MCF 10A (cell line): ENCODE measurements at regions not wholly inside any gene's neighbourhood (a gene's known extent, or its start where the extent isn't known, plus 50 kb on each side); places are given as distances from the start of the nearest gene placed in this dataset.

ENCODE experiments used
- BruUV-seq: library from RNA; stranded (reverse); fragments of 400-500 nt; replicated peaks from 2 replicates; lab custom pipeline; 2021; lab: Mats Ljungman, UMichigan
- CTCF ChIA-PET: fragments of 300-600 bp; sonication (Branson Sonifier 250); formaldehyde crosslinking; extraction: SDS; loops from one replicate; lab custom pipeline; 2021; ENCODE audit warnings: antibody characterized with exemption, inconsistent platforms; lab: Yijun Ruan, JAX
- POLR2A ChIA-PET: fragments of 300-600, 350-650 bp; sonication (Branson Sonifier 250); formaldehyde crosslinking; extraction: SDS; loops from one replicate; lab custom pipeline; 2020; ENCODE audit warnings: antibody characterized with exemption, inconsistent platforms; lab: Yijun Ruan, JAX
- DNase-seq: peaks from one replicate; pipeline ENCODE4 v3.0.0-alpha.2; 2018; ENCODE audit not compliant: unreplicated experiment
- H3K27ac Mint-ChIP-seq: one replicate; pipeline ENCODE4 v1.8.0; 2022; ENCODE audit warnings: mild to moderate bottlenecking, low read depth, mixed read lengths; ENCODE audit not compliant: unreplicated experiment
- H3K27me3 Mint-ChIP-seq: one replicate; pipeline ENCODE4 v1.8.0; 2022; ENCODE audit warnings: mixed read lengths; ENCODE audit not compliant: insufficient read depth, unreplicated experiment
- H3K36me3 Mint-ChIP-seq: one replicate; pipeline ENCODE4 v1.8.0; 2022; ENCODE audit warnings: mild to moderate bottlenecking, moderate library complexity, mixed read lengths; ENCODE audit not compliant: insufficient read depth, unreplicated experiment
- H3K4me1 Mint-ChIP-seq: one replicate; pipeline ENCODE4 v1.8.0; 2022; ENCODE audit warnings: mixed read lengths; ENCODE audit not compliant: insufficient read depth, unreplicated experiment
- H3K4me3 Mint-ChIP-seq: one replicate; pipeline ENCODE4 v1.8.0; 2022; ENCODE audit warnings: mild to moderate bottlenecking, moderate library complexity, mixed read lengths; ENCODE audit not compliant: unreplicated experiment
- H3K9me3 Mint-ChIP-seq: one replicate; pipeline ENCODE4 v1.8.0; 2022; ENCODE audit warnings: mixed read lengths; ENCODE audit not compliant: unreplicated experiment
- CTCF ChIP-seq: fragments of 200-600 bp; IDR thresholded peaks from one replicate; pipeline ENCODE4 v1.8.0; 2022; ENCODE audit warnings: antibody characterized with exemption, mild to moderate bottlenecking; ENCODE audit not compliant: unreplicated experiment
- intact Hi-C: fragments of 100-400 bp; cut with micrococcal nuclease; formaldehyde crosslinking; loops from 2 replicates; pipeline ENCODE4 v1.14.1; 2022

DNA sequence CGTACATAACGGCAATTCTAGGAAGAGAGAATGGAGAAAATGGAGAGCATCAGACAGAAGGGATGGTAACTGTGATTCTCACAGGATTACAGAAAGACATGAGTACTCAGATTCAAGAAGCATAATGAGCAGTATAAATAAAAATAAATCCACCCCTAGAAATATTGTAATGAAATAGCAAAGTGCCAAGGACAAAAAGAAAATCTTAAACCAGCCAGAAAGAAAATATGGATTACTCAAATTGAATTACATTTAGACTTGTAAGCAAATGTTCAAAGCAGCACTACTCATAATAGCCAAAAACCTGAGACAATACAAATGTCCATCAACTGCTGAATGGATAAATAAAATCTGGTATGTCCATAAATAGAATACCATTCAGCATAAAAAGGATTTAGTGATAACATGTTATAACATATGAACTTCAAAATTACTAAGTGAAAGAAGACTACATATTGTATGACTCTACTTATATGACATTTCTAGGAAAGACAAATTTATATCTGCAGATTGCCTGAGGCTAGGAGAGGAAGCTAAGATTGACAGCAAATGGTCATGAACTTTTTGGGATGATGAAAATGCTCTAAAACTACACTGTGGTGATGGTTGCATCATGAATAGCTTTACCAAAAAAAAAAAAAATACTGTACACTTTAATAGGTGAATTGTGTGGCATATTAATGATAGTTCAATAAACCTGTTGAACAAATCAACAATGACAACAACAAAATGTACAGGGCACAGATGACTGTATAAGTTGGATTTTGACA lies 63.4 kb upstream of the SPTBN1 start:
- Mint-ChIP-seq H3K9me3 (no peaks in the 10 kb centered on the region), H3K27ac (no peak overlapping the region), H3K4me1 (peaks cover 6% of the 10 kb centered on the region), H3K36me3 (no peaks in the 10 kb centered on the region), H3K27me3 (no peaks in the 10 kb centered on the region), H3K4me3 (no peak overlapping the region)
- ChIA-PET POLR2A (no interaction called here), CTCF (interaction anchor here (0.6 kb wide), 1 partner anchor 205 kb away, joined by 3 read pairs; no protein-coding TSS in a partner anchor)
- TF ChIP-seq CTCF = no peak
- no peak for DNase-seq
- intact Hi-C loops = no loop called here
- BruUV-seq = no TSS peak

DNA sequence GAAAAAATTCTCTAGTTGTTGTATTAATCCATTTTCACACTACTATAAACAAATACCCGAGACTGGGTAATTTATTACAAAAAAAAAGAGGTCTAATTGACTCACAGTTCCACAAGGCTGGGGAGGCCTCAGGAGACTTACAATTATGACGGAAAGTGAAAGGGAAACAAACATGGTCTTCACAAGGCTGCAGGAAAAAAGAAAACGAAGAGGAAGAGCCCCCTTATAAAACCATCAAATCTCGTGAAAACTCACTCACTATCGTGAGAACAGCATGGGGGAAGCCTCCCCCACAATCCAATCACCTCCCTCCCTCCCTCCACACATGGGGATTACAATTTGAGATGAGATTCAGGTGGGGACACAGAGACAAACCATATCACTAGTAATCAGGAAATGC lies 61.7 kb upstream of the SPTBN1 start:
- Mint-ChIP-seq H3K9me3 (no peaks in the 10 kb centered on the region), H3K4me3 (no peak overlapping the region), H3K4me1 (peaks cover 6% of the 10 kb centered on the region), H3K27ac (no peak overlapping the region), H3K36me3 (no peaks in the 10 kb centered on the region), H3K27me3 (no peaks in the 10 kb centered on the region)
- ChIA-PET CTCF (no interaction called here), POLR2A (no interaction called here)
- no peak for DNase-seq
- intact Hi-C loops = no loop called here
- no peak for TF ChIP-seq CTCF
- BruUV-seq = no TSS peak

- BruUV-seq = no TSS peak
- ChIA-PET CTCF (interaction anchor here (0.6 kb wide), 1 partner anchor 29 kb away, joined by 4 read pairs; no protein-coding TSS in a partner anchor), POLR2A (no interaction called here)
- Mint-ChIP-seq H3K27me3 (no peaks in the 10 kb centered on the region), H3K36me3 (no peaks in the 10 kb centered on the region), H3K4me1 (peaks cover 6% of the 10 kb centered on the region), H3K27ac (no peak overlapping the region), H3K9me3 (no peaks in the 10 kb centered on the region), H3K4me3 (no peak overlapping the region)
- TF ChIP-seq CTCF = no peak
- DNase-seq = peak; percentile 27
- intact Hi-C loops = no loop called here
These were observed 60.0 kb upstream of the SPTBN1 start for GRCh38 chr2:54396107-54396506.

- BruUV-seq = no TSS peak
- no peak for TF ChIP-seq CTCF
- intact Hi-C loops = no loop called here
- Mint-ChIP-seq H3K27me3 (no peaks in the 10 kb centered on the region), H3K4me1 (peaks cover 6% of the 10 kb centered on the region), H3K4me3 (no peak overlapping the region), H3K27ac (no peak overlapping the region), H3K36me3 (no peaks in the 10 kb centered on the region), H3K9me3 (no peaks in the 10 kb centered on the region)
- ChIA-PET CTCF (no interaction called here), POLR2A (no interaction called here)
- DNase-seq = no peak
These were observed 59.3 kb upstream of the SPTBN1 start for GRCh38 chr2:54396798-54397197.
